ENCODE measurements at regions not wholly inside any gene's neighbourhood (a gene's known extent, or its start where the extent isn't known, plus 50 kb on each side); places are given as distances from the start of the nearest gene placed in this dataset.

GRCh38 chr10:111440501-111440900 is 363.7 kb downstream of the ADRA2A start:
- dilution Hi-C loops (cut with MboI; ENCODE audit: extremely low pct_ligation_motif_present, low sequenced_read_pairs) = no loop called here

More at GRCh38 chr10:111440501-111440900, 363.7 kb downstream of the ADRA2A start:
- Histone ChIP-seq H4K20me1 (replicated peaks; ENCODE audit: control insufficient read depth, extremely low read depth, insufficient read depth, low read length) (no peaks in the 10 kb centered on the region), H3K36me3 (ENCODE audit: control insufficient read depth in 2 of 2, extremely low read depth in 1 of 2, insufficient read depth in 2 of 2, low read length in 2 of 2) (no peaks in the 10 kb centered on the region), H3K27ac (ENCODE audit: insufficient read depth, low read depth, low read length) (no peak overlapping the region), H3K4me2 (ENCODE audit: insufficient read depth, low read length) (no peak overlapping the region), H3K27me3 (ENCODE audit: control insufficient read depth in 2 of 2, insufficient read depth in 2 of 2, low read length in 2 of 2) (no peaks in the 10 kb centered on the region), H3K9ac (replicated peaks; ENCODE audit: extremely low read depth, insufficient read depth, low read length) (no peak overlapping the region), H2AFZ (ENCODE audit: low read depth, low read length) (no peak overlapping the region), H3K79me2 (ENCODE audit: control insufficient read depth, insufficient read depth, low read length) (no peaks in the 10 kb centered on the region), H3K4me1 (ENCODE audit: control insufficient read depth, extremely low read depth, insufficient read depth, low read length) (no peaks in the 10 kb centered on the region), H3K9me1 (replicated peaks; ENCODE audit: control insufficient read depth, extremely low read depth, insufficient read depth, low read length) (no peaks in the 10 kb centered on the region), H3K9me3 (replicated peaks; ENCODE audit: control insufficient read depth, insufficient read depth, low read length) (peaks cover 2% of the 10 kb centered on the region), H3K4me3 (replicated peaks in 1 of 3; ENCODE audit: insufficient read depth in 1 of 3, low read depth in 1 of 3, low read length in 3 of 3) (no peak overlapping the region)
- intact Hi-C loops (cut with micrococcal nuclease) = no loop called here
- FAIRE-seq (no peak), DNase-seq (ENCODE audit: low read depth, low spot score) (no peak)
- no TSS peak for BruUV-seq (replicated peaks)
- CTCF ChIA-PET = no interaction called here
- TF ChIP-seq FOS (IDR thresholded peaks at IDR 0.05; ENCODE audit: borderline replicate concordance, insufficient read depth, low read length) (no peak), MAX (IDR thresholded peaks at IDR 0.05; ENCODE audit: insufficient read depth, insufficient read length) (no peak), EZH2 (IDR thresholded peaks at IDR 0.05; ENCODE audit: borderline replicate concordance, low read depth, low read length, severe bottlenecking) (no peak), GATA2 (IDR thresholded peaks at IDR 0.05; ENCODE audit: insufficient read depth, insufficient read length, low read depth, low read length) (no peak), POLR2A (IDR thresholded peaks at IDR 0.05; ENCODE audit: low read depth, low read length) (no peak), CTCF (IDR thresholded peaks at IDR 0.05; ENCODE audit: extremely low read depth in 1 of 2, insufficient read depth in 1 of 2, low read depth in 1 of 2, low read length in 2 of 2) (no peak), JUN (IDR thresholded peaks at IDR 0.05; ENCODE audit: borderline replicate concordance, insufficient read depth, insufficient read length, low read depth) (no peak), POLR2AphosphoS5 (IDR thresholded peaks at IDR 0.05; ENCODE audit: insufficient read depth, low read depth, low read length) (no peak)
- POLR2A ChIA-PET = no interaction called here

Data from endothelial cell of umbilical vein (primary cell).